ENCODE measurements at regions not wholly inside any gene's neighbourhood (a gene's known extent, or its start where the extent isn't known, plus 50 kb on each side); places are given as distances from the start of the nearest gene placed in this dataset.

DNA sequence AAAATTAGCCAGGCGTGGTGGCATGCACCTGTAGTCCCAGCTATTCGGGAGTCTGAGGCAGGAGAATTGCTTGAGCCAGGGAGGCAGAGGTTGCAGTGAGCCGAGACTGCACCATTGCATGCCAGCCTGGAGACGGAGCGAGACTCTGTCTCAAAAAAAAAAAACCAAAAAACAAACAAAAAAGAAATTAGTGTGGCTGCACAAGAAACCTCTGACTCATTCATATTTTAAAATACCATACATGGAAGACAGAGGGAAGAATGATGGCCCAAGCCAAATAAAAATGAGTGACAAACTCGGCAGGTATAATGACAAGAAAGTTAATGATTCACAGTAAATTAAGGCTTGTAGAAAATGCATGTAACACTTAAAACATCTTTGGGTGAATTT lies 875.8 kb downstream of the EPHA4 start:
- TF ChIP-seq, protein P1, sequence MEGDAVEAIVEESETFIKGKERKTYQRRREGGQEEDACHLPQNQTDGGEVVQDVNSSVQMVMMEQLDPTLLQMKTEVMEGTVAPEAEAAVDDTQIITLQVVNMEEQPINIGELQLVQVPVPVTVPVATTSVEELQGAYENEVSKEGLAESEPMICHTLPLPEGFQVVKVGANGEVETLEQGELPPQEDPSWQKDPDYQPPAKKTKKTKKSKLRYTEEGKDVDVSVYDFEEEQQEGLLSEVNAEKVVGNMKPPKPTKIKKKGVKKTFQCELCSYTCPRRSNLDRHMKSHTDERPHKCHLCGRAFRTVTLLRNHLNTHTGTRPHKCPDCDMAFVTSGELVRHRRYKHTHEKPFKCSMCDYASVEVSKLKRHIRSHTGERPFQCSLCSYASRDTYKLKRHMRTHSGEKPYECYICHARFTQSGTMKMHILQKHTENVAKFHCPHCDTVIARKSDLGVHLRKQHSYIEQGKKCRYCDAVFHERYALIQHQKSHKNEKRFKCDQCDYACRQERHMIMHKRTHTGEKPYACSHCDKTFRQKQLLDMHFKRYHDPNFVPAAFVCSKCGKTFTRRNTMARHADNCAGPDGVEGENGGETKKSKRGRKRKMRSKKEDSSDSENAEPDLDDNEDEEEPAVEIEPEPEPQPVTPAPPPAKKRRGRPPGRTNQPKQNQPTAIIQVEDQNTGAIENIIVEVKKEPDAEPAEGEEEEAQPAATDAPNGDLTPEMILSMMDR (IDR thresholded peaks at IDR 0.05; ENCODE audit: low read length): no peak
- no peak for TF ChIP-seq EZH2 (IDR thresholded peaks at IDR 0.05; ENCODE audit: borderline replicate concordance, low read length)

Measured in OCI-LY1 (cell line).